ENCODE measurements at regions not wholly inside any gene's neighbourhood (a gene's known extent, or its start where the extent isn't known, plus 50 kb on each side); places are given as distances from the start of the nearest gene placed in this dataset.
"Not testable (repeated sequence)": the region's sequence is repeated elsewhere in the genome, so short reads cannot be mapped to it uniquely, and the experiment has no call there.

GRCh38 chr2:118372886-118373830 is 284.9 kb downstream of the INSIG2 start:
- DNase-seq, result no peak

- DNase-seq, result no peak
These were observed 283.2 kb downstream of the INSIG2 start for GRCh38 chr2:118371515-118371914.

- DNase-seq, result not testable (repeated sequence)
These were observed 281.2 kb downstream of the INSIG2 start for GRCh38 chr2:118369521-118369920.

- DNase-seq, result no peak
These were observed 275.3 kb downstream of the INSIG2 start for GRCh38 chr2:118363604-118364003.

DNA sequence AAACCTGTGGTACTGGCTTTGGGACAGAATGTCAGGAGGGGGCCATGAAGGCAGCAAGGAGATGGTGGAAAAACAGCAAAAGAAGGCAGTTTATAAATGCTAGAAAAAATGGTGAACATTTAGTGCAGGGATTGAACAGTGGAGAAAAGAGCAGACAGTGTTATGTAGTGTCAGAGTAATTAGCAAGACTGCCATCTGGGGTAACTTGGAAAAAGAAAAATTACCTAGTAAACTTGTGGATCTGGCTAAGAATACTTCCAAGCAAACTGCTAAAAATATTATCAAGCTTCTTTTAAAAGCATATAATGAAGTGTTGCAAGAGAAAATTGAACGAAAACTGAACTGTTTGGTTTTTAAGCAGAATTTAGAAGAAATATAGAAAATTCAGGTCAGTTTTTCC is 267.8 kb downstream of the INSIG2 start:
- DNase-seq, result no peak

GRCh38 chr2:118351796-118352195 is 263.5 kb downstream of the INSIG2 start:
- no peak for DNase-seq

DNA sequence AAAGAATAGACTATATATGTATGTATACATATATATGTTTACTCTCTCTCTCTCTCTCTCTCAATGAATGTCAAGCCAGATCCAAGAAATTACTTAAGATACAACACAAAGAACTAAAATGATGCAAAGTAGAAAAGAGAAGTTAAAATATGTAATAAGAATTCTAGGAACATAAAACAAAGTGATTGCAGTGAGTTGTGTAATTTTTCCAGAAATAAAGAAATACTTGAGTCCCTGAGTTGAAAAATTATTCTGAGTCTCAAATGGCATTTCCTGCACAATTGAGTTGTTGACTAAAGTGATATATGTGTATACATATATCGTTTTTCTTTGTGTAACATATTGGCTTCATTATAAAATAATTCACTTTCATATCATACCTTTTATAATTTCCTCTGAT is 262.4 kb downstream of the INSIG2 start:
- DNase-seq, result no peak

DNA sequence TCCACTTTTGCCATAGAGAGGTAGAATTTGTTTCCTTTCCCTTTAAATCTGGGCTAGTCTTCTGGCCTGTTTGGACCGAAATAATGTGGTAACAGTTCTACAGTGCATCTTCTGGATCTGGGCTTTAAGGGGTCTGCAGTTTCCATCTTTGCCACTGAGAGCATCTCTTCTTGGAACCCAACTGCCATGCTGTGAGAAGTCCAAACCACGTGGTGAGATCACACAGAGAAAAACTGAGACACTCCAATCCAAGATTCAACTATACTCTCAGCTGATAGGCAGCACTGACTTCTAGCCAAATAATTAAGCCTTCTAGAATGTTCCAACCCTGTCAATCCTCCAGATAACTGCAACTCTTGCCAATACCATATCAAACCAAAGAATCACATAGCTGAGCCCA is 261.1 kb downstream of the INSIG2 start:
- DNase-seq, result no peak

- no peak for DNase-seq
These were observed 260.2 kb downstream of the INSIG2 start for GRCh38 chr2:118348380-118349034.

DNA sequence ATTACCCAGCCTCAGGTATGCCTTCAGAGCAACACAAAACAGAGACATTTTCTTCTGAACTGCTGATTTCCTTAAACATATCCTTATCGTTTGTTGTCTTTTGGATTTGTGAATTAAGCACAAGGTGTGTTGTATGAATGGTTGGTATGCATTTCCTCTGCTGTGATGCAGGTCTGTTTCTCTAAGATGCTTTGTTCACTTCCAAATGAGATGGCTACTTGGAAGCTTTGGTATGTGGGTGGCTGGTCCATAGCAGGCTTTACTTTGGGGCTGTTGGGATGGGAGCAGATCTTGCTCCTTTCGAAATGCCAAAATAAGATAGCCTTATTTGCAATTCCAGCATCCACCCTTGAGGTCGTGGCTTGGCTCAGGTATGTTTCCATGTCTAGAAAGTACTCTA is 257.2 kb downstream of the INSIG2 start:
- DNase-seq, result no peak

- DNase-seq, result no peak
These were observed 251.8 kb downstream of the INSIG2 start for GRCh38 chr2:118340103-118340502.

- no peak for DNase-seq
These were observed 251.1 kb downstream of the INSIG2 start for GRCh38 chr2:118339386-118339785.

GRCh38 chr2:118333664-118334063 is 245.4 kb downstream of the INSIG2 start:
- no peak for DNase-seq

GRCh38 chr2:118325321-118325955 is 237.2 kb downstream of the INSIG2 start:
- DNase-seq, result no peak

GRCh38 chr2:118322406-118322805 is 234.1 kb downstream of the INSIG2 start:
- DNase-seq, result no peak

DNA sequence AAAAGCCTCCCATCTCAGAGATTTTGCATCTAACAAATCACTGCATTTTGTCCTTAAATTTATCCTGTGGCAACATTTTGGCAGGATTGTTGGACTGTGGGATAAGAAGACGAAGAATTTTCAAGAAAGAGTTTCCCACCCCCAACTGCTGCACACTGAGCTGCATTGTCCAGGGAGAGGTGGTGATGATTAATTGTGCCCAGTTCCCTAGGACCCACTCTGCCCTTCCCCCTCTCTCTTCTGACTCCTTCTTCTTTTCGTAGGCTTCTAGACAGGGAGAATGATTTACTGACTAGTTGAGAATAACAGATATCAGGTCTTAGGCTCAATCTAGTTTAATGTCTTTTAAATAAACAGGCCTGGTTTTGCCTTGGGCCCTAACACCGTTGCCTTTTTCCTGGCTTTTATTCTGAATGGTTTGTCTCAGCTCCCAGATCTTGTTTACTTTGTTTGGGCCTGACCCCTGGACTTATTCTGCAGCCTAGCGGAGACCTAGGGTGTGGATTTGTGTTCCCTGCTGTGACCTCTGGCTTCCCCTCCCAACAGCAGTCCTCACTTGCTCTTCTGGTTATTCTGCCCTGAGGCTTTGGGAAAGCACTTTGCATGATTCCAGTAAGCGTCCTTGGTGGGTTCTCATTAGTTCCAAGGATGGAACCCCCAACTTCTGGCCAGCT is 233.3 kb downstream of the INSIG2 start:
- no peak for DNase-seq

DNA sequence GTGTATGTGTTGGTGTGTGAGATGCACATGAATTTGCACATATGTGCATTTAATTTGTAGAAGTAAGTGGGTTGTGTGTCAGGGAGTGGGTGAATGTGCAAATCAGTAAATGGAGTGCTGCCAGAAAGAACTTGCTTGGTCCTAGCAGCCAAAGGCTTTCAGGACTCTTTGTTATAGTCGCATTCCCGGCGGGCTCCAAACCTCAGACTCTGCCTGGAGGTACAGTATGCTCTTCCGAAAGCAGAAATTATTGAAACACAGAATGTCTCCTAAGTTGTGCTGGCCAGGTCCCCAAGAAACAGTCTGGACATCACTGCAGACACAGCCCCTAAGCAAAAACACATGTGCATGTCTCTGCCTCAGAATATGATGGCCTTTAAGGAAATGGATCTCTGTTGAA is 232.4 kb downstream of the INSIG2 start:
- no peak for DNase-seq

GRCh38 chr2:118320196-118320595 is 231.9 kb downstream of the INSIG2 start:
- DNase-seq, result no peak

- no peak for DNase-seq
These were observed 231.0 kb downstream of the INSIG2 start for GRCh38 chr2:118319271-118319684.

GRCh38 chr2:118315606-118316005 is 227.3 kb downstream of the INSIG2 start:
- DNase-seq, result no peak

GRCh38 chr2:118312969-118313756 is 224.9 kb downstream of the INSIG2 start:
- DNase-seq, result no peak

GRCh38 chr2:118310681-118311429 is 222.6 kb downstream of the INSIG2 start:
- DNase-seq, result no peak

Measured in activated CD8-positive, alpha-beta memory T cell treated with anti-CD3 and anti-CD28 coated beads, Interleukin-2, amount 50 U/mL, for 4 hours (primary cell).